NCI-H226 (cell line): ENCODE measurements at regions not wholly inside any gene's neighbourhood (a gene's known extent, or its start where the extent isn't known, plus 50 kb on each side); places are given as distances from the start of the nearest gene placed in this dataset.
"Not testable (repeated sequence)": the region's sequence is repeated elsewhere in the genome, so short reads cannot be mapped to it uniquely, and the experiment has no call there.

Experiments
- DNase-seq: peaks from one replicate; pipeline ENCODE4 v3.0.0-alpha.2; 2015

DNA sequence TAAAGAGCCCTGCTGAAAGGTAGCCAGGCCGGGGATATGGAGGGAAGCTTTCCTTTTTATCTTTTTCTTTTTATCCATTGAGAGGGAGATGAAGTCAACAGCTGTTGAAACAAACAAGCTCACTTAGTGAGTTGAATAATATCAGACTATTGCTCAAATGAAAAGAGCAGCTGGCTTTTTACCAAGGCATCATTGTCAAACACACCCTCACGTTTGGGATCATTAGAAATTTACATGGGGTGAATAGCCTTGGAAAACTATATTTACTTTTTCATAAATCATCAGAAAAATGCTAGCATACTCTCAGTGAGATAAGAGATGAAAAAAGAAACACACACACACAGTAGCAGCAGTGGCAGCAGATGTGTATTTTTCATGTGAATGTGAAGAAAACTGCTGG, 71.5 kb upstream of the HNMT start:
- no peak for DNase-seq

- no peak for DNase-seq
Measured at GRCh38 chr2:137893145-137893544, 71.1 kb upstream of the HNMT start.

GRCh38 chr2:137896467-137896866, 67.8 kb upstream of the HNMT start:
- DNase-seq = no peak

DNA sequence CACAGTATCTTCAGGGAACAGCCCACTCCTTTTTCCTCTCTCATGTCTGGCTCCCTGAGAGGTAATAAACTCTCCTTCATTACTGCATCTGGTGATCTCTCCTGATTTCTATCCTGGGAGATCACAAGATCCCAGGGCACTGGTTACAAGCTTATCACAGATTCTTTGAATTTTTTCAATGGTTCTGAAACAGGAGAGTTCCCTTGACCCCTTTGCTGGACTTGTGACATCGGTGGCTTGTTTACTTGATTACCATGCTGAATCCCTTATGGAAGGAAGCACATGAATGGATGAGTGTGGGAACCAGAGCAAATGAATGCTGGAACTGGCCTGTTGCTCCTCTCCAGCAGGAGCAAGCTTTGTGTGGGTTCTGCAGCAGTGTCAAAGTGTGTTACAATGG, 67.2 kb upstream of the HNMT start:
- DNase-seq = no peak

DNA sequence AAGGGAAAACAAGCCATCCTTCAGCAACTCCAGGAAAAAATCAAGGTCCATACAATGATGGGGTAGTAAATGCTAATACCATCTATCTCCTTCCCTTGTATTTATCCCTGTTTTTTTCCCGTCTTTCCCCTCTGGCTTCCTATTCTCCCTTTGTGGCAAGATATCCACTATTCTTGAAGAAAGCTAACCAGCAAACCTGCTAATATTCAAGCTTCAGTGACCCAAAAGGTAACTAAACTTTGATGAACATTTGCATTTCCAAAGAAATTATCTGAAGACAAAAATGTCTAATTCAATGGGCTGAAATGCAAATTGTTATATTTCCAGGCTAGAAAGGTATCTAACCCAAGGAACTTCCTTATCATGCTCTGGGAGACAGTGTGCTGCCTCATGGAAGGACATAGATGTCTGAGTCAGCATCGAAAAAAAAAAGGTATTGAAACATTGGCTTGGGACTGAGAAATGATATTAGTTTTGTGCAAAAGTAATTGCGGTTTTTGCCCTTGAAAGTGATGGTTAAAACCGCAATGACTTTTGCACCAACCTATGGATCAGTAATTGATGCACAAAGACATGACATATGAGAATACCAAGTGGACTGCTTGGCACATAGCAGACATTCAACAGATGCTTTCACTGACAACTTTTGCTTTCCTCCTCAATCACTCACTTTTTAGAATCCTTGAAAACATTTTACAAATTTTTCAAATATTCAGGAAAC, 63.7 kb upstream of the HNMT start:
- DNase-seq = no peak

- no peak for DNase-seq
Measured at GRCh38 chr2:137910641-137911040, 53.6 kb upstream of the HNMT start.

- no peak for DNase-seq
Measured at GRCh38 chr2:137912371-137912770, 51.9 kb upstream of the HNMT start.

DNA sequence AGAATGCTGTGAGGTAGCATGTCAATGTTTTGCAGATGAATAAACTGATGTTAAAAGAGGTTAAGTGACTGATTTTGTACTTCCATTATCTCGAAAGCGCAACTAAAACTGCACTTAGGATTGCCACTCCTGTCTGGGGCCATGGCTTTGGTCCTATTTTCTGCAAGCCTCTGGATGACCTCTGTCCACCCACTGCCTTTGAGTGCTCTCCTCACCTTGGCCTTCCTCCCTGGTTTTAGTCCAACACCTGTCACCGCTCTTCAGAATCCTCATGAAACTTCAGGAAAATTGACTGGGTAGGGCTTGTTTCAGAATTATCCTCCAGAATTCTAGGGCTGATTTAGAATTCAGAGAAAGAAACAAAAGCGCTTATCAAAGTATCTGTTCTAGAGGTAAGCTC, 51.1 kb upstream of the HNMT start:
- no peak for DNase-seq

GRCh38 chr2:137913648-137914047, 50.6 kb upstream of the HNMT start:
- DNase-seq = not testable (repeated sequence)
